Left lobe of liver (tissue), 2 donors: ENCODE measurements at regions not wholly inside any gene's neighbourhood (a gene's known extent, or its start where the extent isn't known, plus 50 kb on each side); places are given as distances from the start of the nearest gene placed in this dataset.
A peak's percentile ranks its signal among the peaks of the same experiment; 100 is the strongest.

Source experiments
- ATAC-seq: fragments of 200-7000 bp; cut with Tn5 transposase; one replicate; pipeline ENCODE4 v1.9.1; 2020; ENCODE audit warnings: mild to moderate bottlenecking, moderate library complexity
- DNase-seq: peaks from one replicate; pipeline ENCODE4 v3.0.0-alpha.2; 2020; ENCODE audit warnings: low spot score
- donor health status: DM: no; HTN: no; CAD: no; lungs with moderate emphysema.
- donor health status: DM: no; HTN: yes; CAD: no.

DNA sequence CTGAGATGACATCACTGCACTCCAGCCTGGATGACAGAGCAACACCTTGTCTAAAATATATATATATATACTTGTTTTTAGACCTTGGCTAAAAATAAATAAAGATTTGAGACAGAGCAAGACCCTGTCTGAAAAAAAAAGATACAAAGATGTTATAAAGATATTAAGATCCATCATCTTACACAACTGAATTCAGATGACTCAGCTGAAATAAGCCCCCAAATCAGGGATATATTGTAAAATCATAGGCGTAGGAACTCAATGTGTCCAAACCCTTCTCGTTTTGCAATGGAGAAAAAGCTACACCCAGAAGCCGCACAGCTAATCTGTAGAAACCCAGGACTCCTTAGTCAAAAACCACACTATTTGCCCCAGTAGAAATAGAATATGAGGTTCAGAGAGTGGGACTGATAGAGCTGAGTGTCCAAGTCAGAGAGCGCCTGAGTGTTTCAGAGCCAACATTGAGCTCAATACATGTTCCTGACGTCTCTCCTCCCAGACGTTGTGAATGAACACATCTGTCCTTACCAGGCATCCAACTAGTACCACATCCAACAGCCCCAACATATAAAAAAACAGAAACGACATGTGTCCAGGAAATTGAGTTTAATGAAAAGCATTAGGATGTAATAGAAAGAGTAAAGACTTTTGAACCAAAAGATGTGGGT, 207.9 kb upstream of the BLID start:
- no peak for DNase-seq

DNA sequence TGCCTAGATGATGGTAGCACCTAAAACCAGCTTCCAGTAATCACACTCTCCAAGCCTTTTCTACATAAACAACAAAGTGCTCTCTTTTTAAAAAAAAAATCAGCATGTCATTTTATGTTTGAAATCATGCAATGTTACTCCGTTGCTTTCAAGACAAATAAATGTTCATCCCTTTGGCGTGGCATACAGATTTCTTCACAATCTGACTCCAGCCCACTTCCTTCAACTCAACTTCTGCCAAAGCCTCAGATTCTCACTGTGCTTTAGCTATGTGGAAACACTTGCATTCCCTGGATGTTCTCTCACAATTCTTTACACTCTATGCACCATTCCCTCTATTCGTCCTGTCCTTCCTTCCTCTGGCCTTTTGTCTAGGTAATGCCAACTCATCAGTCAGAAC, 206.3 kb upstream of the BLID start:
- ATAC-seq (no peak), DNase-seq (no peak)

More for the DNA sequence above, 207.9 kb upstream of the BLID start:
- ATAC-seq, result no peak

DNA sequence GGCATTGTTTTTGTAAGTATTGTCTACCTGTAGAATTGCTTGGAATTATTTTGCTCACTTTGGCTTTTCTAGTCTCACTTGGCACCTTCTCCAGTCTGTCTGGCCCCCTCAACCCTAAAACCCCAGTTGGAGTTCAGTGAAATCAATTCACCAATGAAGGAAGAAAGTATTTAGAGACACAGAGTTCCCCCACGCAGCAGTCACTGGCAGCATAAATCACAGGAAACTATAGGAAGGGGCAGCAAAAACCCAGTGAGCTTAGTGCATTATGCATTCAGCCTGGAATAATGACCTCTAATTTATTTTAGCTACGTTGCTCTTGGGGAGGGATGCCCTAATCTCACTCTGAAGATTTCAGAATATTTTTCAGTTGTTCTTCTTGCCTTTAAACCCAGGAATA, 204.7 kb upstream of the BLID start:
- ATAC-seq, result no peak
- DNase-seq, result no peak

DNA sequence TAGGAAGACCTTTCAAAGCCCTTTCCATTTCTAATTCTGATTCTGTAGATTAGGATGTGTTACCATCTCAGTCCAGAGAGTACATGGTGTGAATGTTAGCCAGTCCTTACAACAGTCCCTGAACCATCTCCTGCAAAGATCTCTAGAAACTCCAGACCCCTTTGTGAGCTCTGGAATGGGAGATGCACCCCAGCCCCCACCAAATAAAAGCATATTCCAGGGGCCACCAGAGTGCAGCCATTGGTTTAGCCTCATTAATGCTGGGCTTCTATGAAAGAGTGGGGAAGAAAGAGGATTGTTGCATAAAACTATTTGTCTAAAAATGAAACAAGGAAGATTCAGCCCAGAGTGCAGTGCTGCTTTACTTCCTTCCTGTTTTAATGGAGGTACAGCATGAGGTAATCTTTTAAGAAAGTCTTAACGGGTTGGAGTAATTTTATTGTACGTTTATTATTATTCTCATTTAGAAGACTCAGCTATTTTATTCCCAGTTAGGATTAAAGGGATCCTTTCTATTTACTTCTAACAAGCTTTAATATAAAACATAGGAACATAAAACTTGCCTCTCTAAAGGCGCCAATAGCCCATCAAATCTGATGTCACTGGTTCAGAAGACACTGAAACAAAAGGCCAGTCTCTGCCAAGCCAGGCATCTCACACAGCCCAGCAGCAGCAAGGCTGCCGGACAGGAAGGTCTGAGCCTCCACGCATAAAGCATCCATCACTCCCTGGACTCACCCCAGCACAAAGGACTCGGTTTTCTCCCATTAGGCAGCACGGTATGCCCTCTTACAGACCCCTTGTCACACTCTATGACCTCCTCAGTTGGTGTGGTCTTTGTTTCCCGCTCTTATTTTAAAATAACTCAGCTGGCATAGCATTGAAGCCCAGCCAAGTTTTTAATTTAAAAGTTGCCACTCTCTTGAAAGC, 203.9 kb upstream of the BLID start:
- DNase-seq, result no peak
- no peak for ATAC-seq

DNA sequence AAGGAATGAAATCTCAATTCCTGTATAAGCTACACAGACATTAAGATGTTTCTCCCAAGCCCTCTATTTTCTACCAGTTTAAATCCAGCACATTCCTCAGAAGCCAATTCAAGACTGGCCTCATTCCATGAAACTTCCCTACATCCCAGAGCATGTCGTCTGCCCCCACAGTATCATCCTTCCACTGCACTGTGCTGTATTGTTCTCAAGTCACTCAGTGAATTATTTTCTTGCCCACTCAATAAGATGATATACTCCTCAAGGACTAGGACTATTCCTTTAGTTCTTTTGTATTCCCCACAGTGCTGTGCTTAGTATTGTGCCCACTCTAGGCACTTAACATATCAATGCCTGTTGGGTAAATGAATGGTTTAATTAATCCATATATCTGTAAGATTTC, 203.1 kb upstream of the BLID start:
- DNase-seq, result no peak
- ATAC-seq, result no peak

DNA sequence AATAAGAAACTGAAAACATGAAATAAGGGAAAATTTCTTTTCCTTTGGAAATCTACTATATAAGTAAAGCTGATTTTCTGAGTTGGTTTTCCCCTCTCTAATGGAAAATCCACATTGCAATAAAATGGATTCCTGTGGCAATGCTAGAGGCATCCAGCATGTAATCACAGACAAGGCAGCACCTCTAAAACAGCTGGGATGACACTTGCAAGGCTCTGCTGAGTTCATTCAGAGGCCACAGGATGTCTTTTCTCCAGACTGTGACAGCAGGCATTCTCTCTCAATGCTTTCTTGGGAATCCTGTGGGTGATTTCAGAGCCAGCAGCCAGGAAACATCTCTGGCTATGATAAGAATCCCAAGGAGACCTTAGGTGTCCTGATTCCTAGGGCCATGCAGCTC, 201.3 kb upstream of the BLID start:
- ATAC-seq, result no peak
- no peak for DNase-seq

DNA sequence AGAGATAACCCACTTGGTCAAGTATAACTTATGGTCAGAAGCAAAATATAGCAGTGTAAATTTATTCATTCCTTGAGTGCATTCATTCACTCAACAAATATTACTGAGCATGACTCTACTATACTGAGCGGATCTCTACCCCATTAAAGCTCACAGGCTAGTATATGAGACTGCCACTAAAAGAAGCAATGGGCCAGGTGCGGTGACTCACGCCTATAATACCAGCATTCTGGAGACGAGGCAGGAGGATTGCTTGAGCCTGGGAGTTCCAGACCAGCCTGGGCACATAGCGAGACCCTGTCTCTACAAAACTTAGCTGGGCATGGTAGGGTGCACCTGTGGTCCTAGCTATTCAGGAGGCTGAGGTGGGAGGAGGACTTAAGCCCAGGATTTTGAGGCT, 197.6 kb upstream of the BLID start:
- no peak for ATAC-seq
- no peak for DNase-seq

DNA sequence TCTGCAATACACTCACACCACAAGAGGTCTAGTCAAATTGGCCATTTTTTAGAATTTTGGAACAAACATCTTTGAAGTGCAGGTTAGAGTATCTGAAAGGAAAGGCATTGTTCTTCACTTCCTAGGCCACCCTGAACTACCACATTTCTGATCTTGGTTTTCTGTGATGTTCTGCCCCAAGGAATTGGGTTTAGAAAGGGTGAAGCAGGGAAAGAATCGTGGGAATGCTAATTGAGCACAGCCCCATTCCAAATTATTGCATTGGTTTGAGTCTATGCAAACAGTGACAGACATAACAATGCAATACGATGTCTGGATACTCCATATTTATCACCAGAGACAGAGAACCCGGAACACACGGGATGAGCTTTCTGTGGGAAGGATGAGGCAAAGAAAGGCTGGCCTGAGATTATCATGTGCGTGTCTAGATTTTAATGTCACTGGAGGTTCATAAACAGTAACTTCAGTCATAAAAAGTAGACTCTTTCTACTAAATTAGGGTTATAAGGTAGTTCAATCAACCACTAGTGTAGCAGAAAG, 195.3 kb upstream of the BLID start:
- ATAC-seq, result no peak
- DNase-seq, result no peak

DNA sequence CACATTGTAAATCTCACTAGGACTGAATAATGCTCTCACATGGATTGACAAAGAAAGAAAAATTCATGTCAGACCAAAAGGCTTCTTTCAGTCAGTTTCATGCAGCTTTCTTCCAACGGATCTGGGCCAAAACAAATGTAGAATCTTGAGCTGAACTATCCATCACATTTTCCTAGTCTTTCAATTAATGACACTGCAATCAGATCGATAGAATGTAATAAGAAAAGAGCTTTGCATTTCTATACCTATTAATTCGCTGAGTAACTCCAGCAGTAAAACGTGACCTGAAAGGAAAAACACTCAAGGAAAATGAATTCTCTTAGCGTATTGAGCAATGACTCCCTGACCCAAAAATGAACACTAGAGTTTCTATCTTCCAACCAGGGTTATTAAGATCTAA, 194.8 kb upstream of the BLID start:
- DNase-seq, result no peak
- ATAC-seq, result no peak

DNA sequence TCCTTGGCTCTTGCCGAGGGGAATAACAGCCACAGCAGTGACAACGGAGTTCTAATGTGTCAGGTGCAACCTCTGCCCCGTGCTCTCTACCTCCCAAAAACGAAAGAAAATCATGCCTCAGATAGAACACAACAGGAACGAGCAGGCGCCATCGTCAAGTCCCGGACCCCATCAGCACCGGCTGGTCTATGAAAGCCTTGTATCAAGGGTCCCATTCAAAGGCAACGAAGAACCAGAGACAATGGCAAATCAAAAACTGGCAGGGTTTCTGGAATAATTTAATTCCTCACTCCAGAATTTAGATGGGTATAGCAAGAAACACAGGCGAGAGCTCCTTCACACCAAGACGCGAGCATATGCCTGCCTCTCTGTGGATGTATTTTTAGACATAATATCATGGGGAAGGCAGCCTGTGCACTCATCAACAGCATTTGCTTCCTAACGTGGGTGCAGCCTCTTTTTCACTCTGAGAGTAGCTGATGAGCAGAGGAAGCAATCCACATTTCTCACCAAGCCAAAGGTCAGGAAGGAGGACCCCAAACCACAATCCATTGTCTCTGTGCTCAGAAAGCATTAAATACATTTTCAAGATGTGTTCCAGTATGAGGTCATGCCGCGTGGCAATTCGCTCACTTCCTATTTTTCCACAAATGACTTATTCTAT, 193.4 kb upstream of the BLID start:
- DNase-seq, result no peak
- ATAC-seq, result peak; percentile 95

DNA sequence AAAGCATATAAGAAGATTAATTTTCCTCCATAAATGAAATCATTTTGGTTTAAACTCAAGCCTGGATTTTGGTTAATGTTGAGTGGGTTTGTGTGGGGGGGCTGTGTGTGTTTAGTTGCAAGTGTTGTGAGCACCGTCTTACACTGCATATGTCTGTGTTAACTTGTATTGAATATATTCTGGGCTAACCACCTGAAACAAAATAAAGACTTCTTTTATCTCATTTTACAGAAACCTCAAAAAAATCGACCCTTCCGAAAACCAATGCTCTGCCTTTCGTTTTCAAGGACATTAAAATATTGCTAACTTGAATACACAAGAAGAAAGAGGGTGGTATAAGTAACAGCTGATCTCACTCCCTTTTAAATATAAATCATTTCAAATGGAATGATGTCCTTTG, 192.2 kb upstream of the BLID start:
- ATAC-seq, result no peak

DNA sequence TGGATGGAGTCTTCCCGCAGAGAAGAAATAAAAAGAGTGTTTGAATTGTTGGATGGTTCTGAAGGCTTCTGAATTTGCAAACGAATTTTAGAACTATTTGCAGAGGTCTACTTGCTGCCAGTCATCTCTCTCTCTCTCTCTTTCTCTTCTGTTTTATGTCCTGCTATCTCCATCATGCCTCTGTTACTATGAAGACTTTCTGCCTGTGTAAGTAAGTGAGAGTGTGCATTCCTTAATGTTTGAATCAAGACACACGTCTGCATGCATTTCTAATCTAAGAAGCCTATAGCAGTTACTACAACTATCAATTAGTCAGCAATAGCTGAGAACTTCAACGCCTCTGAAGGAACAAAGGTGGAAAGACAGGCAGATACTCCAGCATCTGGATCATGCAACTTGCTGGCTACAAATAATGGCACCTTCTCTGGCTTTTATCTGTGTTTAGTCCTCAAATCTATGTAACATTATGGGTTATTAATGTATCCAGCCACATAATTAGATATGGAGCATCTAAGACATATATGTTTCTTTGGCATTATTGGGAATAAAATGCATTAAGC, 191.5 kb upstream of the BLID start:
- DNase-seq (no peak), ATAC-seq (no peak)

More for the DNA sequence above, 192.2 kb upstream of the BLID start:
- no peak for DNase-seq

DNA sequence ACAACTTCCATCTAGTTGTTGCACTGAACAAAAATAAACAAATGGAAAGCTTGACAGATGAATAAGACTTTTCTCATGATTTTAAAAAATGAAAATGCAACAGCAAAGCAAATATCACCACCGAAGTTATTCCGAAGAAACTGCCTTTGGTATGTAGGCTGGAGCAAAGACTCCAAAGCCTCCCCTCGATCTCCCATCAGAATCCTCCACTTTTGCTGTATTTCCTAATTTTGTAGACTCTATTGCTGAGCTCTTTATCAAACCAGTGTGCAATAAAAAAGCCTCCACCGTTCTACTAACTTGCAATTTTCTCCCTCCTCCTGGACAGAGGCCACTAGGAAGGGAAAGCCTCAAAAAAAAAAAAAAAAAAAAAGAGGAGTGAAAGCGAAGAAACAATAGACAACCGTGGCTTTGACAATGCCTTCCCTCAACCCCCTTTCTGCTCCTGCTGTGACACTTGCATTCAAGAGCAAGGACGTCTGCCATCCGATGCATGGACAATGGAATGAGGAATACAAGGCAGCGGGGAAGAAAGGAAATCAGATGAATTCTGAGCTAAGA, 190.9 kb upstream of the BLID start:
- DNase-seq (no peak), ATAC-seq (no peak)

DNA sequence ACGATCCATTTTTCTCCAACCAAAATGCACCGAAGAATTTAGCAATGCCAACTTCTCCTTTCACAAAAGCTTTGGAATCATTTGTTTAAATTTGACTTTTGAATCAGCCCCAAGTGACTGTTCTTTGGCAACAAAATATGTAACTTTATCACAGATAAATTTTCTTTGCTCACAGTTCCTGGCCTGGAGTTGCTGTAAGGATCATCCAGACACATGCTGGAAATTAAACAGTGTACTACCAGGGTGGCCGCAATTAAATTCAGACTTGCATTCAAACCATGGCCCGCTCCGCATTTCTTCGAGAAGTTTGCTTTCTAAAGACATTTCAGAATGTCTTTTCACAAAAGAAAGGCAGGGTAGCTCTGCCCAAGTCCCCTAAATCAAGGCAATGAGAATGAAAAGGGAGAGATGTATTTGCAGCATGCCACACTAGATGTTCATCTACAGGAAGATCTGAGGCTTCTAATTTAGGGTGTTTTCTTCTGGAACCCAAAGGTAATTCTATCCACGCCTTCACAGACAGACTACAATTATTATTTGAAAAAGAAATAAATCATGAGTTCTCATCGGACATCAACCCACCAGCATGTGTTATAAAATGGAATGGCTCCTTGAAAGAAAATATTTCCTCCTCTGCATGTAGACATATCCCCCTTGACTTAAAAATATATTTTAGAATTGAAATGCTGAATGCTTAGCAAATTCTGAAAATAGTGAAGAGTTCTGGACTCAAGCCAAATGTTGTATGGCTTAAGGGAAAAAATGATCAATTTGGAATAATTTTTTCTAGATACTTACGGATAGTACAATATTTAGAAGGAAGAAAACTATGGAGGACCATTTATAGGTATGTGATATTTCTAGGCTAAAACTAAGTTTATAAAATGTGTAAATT, 189.7 kb upstream of the BLID start:
- ATAC-seq, result no peak
- DNase-seq, result no peak

DNA sequence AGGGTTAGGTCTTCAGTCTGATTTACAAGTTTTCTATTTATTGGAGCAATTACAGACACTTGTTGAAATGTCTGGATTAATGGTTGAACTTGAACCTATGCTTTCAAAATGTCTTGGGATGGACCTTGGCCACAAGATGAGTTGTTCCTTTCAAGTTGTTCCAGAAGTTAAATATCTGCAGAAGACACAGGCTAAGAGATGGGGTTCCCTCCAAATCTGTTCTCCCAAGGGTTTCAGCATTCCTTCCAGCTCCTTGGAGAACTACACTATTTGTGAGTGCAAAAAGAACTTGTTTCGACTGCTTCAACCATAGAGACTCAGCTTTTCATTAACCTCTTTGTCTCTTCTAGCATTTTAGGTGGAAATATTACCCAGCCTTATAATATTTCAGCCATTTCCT, 189.0 kb upstream of the BLID start:
- no peak for ATAC-seq
- no peak for DNase-seq

DNA sequence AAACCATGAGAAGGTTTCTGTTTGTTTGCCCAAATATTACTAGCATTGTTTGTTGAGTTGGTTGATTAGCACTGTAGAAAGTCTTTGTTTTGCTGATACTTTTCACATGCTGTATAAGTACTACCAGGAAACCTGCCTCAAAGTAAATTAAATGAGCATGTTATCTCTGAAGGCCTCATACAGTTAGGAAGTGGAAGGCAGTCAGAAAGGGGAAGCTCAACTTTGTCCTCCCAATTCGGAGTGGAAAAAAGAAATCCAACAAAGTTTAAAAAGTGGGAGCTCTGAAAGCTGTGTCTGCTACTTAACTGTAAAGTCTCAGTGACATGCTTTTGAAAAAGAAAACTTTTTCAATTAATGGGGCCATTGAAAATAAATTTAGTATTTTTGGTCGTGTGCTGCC, 188.3 kb upstream of the BLID start:
- no peak for ATAC-seq
- DNase-seq, result no peak

DNA sequence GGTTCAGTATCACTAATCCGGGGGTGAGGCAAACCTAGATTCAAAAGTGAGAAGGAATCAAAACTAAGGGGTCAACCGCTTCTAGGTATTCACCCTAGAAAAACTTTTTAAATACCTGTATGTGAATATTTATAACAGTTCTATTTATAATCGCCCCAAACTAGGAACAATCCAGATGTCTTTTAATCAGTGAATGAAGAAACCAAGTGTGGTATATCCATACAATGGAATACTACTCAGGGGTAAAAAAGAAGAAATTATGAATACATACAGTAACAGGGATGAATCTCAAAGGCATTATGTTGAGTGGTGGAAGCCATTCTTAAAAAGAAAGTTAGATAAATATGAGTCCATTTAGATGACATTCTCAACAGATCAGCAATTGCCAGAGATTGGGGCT, 178.0 kb upstream of the BLID start:
- DNase-seq (no peak), ATAC-seq (no peak)

DNA sequence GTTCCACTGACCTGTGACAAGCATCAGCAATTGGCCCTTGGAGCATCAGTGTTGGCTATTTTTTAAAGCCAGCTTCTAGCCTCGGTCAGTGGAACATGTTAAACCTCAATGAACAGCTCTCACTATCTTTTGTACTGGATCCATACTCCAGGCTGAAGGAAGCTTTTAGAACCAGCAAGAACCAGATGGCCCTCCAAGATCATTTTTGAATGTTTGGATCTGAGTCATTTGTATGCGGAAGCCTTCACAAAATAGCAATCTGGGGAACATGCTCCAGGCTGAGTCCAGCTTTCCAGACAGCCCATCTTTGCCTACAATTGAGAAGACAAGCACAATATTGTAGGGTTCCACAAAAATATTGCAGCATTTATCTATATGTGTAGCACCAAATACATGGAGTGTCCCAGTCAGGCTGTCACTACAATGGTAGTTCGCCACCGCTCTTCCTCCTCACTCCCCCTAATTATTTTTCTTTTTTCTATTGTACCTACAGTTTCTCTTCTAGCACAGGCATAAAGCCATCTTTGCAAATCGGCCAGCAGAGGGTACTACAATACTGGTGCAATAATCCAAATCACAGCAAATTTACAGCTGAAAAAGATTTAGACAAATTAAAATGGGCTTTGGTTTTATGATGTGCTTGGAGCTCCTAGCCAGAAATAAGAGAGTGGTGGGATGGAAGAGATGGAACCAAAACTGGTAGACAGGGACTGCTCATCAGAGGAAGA, 177.4 kb upstream of the BLID start:
- no peak for DNase-seq
- peak; percentile 60 for ATAC-seq

DNA sequence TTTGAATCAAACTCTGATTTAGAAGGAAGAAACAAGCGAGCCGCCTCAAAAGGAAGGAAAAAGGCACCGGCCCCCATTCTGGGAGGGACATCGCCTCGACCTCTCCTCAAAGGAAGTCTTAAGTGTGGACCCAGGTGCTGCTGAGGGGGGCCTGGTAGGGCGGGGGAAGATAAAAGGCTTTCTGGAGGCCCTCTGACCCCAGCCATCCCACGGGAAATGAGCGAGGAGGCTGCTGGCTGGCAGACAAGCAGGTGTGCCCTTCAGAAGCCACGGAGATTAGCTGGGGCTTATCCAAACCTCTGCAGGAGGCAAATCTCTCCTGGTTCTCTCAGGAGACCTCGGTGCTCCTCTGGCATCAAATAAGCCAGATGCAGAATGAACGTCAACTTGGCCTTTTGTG, 171.4 kb upstream of the BLID start:
- ATAC-seq, result no peak
- DNase-seq, result no peak
